UCSD-AML1 (cell line): ENCODE measurements at regions not wholly inside any gene's neighbourhood (a gene's known extent, or its start where the extent isn't known, plus 50 kb on each side); places are given as distances from the start of the nearest gene placed in this dataset.

Experiments
- DNase-seq: peaks from one replicate; lab custom pipeline; 2025; ENCODE audit not compliant: unreplicated experiment; lab: John Stamatoyannopoulos, UW

DNA sequence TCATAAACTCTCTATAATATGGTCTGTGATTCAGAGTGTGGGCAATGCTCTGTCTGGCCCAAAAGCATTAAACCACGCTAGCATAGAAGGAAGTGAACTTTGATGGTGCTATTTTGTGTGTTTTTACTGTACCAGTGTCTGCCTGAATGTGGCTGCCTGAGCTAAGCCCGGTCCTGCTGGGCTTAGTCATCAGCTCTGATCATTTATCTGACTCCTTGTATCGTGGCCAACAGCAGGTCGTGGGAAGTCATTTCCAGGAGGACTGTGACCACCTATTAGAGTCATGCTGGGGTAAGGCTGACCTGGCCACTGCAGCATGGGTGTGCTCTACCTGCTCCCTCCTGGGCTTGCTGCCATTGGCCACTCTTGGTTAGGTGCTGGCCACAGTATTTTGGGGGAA is 239.1 kb upstream of the CEP162 start:
- DNase-seq: no peak

- no peak for DNase-seq
These were observed 237.0 kb upstream of the CEP162 start for GRCh38 chr6:84464471-84464870.

DNA sequence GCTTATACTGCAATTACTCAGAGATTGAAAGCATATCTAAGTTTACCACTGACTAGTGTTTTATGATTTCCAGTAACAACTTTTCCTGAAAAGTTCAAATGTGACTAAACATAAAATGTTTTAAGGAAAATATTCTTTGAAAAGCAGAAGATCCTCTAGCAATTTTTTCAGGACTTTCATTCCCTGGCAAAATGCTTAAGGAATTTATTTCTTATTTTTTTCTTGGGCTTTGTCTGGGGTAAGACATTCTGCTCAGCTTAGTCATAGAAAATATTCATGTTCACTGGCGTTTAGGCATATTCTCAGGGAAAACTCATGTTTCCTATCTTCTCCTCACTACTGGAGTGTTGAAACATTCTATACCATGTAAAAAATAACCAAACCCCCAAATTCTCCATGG is 235.3 kb upstream of the CEP162 start:
- no peak for DNase-seq

DNA sequence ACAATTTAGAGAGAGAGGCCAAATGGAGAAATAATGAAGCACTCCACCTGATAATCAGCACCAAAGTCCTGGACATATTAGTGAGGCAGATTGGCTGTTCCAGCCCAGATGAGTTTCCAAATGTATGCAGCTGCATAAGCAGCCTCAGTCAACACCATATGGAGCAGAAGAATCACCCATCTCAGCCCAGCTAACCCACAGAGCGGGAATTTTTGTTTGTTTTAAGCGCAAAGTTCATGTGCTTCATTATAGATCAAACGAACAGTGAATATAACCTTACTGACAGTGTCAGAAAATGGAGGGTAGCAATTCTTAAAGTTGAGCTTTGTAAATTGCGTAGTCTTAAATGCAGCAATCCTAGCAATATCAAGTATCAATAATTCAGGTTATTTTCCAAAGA is 234.0 kb upstream of the CEP162 start:
- no peak for DNase-seq

DNA sequence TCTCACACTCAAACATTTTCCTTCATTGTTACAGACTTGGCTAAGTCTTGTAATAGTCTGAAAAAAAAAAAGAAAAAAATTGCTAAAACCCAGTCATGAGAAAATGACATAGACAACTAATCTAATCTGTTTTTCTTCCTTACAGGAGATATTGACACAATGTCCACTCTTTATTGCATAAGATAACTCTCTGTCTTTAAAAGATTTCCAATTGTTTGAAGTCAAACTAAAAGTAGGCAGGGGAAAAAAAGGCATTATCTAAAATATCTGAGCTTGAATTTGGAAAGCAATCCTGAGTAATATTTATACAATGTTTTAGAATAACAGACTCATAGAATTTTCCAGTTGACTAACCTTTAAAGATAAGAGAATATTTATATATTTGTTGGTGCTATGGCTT is 233.0 kb upstream of the CEP162 start:
- no peak for DNase-seq

GRCh38 chr6:84459401-84459800 is 232.0 kb upstream of the CEP162 start:
- DNase-seq: no peak

DNA sequence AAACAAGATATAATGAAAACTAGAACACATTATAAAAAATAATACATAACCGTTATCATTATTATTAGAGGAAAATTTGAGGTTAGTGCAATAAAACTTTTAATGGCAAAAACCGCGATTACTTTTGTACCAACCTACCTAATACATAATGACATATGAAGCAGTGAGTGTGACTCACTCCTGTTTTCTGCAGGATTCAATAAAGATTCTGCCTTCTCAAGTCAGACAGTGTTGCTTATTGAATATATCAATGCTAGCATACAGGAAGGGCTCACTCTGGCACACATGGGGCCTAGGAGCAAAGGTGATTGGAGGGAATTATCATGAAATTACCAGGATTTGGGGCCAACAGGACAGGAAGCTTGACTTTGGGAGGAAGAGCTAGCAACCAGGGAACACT is 230.8 kb upstream of the CEP162 start:
- DNase-seq: no peak

DNA sequence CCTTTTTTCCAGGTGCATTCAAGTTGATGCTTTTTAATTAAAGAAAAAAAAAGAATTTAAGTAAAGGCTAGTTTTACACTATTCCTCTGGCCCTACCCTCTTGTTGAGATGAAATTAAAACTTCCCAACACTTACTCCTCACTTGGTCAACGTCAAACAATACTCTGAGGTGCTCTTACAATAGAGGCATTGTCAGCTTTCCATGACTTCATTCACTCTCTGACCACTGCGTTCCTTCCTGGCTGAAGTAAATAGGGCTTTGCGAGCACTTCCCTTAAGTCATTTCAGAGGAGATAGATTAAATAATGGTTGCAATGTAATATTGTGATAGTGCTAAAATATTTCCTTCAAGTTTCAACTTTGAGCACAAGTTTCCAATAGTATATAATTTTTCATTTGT is 229.8 kb upstream of the CEP162 start:
- no peak for DNase-seq

DNA sequence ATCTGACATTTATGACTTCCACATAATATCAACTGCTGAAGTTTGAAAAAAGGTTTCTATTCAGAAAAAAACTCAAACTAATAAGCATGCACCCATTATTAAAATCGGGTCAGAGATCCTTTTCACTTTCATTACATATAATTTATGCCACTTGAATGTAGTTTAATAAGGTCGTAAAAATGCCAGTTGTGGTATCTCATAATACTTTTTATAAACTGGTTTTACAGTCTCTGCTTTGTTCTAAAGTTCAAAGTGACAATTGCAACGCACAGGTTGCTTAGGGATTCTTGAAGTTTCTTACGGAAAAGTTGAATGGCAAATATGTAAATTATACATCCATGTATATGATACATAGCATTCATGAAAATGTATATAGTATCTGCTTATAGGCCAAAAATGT is 229.4 kb upstream of the CEP162 start:
- DNase-seq: no peak

GRCh38 chr6:84455511-84456029 is 228.1 kb upstream of the CEP162 start:
- DNase-seq: no peak

DNA sequence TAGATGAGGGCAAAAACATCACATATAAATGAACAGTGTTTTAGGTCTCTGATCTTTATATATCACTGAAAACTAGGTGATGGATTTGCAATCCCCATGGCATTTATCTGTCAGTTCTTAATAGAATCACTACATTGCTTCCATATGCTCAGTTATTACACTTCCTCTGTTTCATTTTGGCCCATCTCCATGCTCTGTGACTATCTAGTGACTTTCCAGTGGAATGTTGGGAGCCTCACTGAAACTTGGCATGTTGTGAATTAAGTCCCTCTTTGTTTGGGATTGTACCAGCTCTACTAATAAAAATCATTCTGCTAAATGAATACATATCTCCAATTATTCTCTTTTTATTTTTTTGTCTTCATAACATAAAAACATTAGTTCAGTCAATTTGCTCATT is 226.1 kb upstream of the CEP162 start:
- no peak for DNase-seq

GRCh38 chr6:84450018-84450417 is 222.6 kb upstream of the CEP162 start:
- DNase-seq: no peak

- DNase-seq: no peak
These were observed 221.8 kb upstream of the CEP162 start for GRCh38 chr6:84449220-84449619.

- no peak for DNase-seq
These were observed 220.9 kb upstream of the CEP162 start for GRCh38 chr6:84448331-84448730.

DNA sequence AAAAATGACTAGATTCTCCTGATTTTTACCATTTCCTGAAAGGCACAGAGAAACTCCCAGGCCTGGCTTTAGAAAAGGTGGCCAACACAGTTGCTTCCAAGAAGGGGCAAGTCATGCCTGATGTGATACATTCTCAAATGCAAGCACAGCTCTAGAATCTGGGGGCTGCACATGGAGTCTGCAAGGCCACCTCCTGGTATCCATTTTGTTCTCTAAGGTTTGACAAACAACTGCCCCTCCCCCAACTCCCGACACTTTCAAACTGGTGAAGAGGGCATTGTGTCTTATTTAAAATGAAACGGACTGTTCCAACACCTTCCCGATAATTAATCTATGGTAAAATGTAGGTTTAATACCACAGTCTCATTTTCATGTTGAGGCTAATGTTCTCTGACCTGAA is 220.2 kb upstream of the CEP162 start:
- no peak for DNase-seq

- DNase-seq: no peak
These were observed 217.6 kb upstream of the CEP162 start for GRCh38 chr6:84445068-84445467.

GRCh38 chr6:84442208-84442607 is 214.8 kb upstream of the CEP162 start:
- DNase-seq: no peak

DNA sequence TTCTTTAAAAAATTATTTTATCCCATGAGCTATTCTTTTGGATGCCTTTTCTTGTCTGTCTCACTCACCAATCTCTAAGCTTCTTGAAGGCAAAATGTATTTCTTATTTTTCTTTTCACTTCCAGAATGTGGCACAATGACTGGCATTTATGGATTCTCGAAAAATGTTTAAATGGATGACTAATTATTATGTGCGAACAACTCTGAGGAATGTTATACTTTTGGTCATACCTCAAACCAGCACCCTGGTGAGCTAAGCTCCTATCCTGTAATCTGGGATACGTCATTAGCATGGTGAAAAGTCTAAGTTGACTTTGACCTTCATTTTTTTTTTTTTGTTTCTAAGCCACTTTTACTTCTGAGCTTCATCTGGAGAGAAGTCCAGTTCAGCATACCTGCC is 214.0 kb upstream of the CEP162 start:
- DNase-seq: no peak

DNA sequence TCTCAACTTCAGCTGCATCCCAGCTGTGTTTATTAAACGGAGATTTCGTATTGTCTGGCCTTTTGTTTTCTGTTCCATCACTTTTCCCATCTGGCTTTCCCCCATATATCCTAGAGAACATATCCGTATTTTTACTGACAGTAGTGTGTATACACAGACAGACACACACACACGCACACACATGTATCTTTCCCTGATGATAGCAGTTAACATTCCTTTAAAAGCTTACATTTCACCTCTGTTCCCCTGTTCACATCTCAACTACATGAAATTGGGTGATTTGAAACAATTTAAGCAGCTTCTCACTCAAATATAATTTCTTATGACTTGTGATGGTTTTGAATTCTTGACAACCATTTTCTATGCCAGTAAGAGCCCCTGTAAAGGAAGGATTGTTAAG is 207.1 kb upstream of the CEP162 start:
- no peak for DNase-seq

DNA sequence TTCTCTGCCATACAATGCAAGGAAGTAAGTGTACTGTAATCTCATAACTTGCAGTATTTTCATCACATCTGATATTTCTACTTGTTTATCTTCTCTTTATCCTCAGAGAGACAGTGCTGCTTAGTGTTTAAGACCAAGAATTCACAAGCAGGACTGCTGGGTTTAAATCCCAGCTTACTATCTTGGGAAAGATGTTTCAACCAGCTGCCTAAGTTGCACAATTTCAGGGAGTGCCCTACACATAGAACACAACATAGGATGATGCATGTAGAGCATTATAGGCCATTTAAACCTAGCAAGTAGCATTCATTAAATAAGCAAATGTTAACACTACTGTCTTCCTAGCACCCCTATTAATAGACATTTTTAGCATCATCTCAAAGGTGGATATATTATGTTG is 205.2 kb upstream of the CEP162 start:
- no peak for DNase-seq

GRCh38 chr6:84428300-84428907 is 201.0 kb upstream of the CEP162 start:
- peak; percentile 47 for DNase-seq

DNA sequence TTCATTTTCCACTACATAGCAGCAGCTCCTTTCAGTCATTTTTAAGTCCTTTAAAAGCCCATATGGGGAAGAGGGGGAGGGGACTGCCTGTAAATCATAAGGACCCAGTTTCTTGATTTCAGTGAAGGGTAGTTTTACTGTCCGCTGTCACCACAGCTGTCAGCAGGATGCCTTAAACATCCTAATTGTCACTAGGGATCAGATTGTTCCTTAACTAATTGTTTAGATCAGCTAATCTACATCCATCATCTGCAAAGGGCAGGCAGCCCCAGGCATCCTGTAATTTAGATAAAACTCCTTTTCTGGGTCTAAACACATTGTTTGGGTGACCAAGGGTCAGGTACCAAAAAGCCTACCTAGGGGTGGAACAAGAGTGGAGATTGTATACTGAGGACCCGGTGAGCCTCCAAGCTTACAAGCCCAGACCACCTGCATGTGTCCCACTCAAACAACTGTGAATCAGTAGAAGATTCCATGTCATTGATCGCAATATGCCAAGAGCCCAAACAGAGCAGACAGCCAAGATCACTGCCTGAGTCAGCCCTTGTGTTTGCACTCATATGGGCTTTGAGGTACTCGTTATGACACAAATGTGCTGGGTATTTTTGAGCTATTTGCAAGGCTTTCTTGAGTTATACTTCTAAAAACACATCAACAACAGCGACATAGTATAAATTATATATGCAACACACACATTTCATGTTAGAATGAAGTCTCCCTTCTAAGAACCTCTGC is 198.7 kb upstream of the CEP162 start:
- DNase-seq: no peak

GRCh38 chr6:84424956-84425355 is 197.5 kb upstream of the CEP162 start:
- no peak for DNase-seq
